Spleen (tissue), 7 donors: ENCODE measurements at regions not wholly inside any gene's neighbourhood (a gene's known extent, or its start where the extent isn't known, plus 50 kb on each side); places are given as distances from the start of the nearest gene placed in this dataset.

Experiments
- CTCF ChIP-seq, 11 experiments: fragments of 200-600 bp in 7 of 11; fragments of 450-650 bp in 4 of 11; sonication (generic) in 4 of 11; IDR thresholded peaks in 8 of 11; conservative IDR thresholded peaks in 3 of 11; 1 replicate in 7 of 11; 2 replicates in 4 of 11; pipeline versions ENCODE4 v1.4.0 to v1.8.0; 2016 to 2021; ENCODE audit warnings: antibody characterized with exemption in 11 of 11, inconsistent platforms in 4 of 11, mild to moderate bottlenecking in 1 of 11
- POLR2AphosphoS5 ChIP-seq, 3 donors: sonication (generic); formaldehyde crosslinking; IDR thresholded peaks; one replicate each; pipeline ENCODE4 v1.5.1; 2017; ENCODE audit warnings: antibody characterized with exemption in 3 of 3
- donor health status: DM: no; HTN: no; CAD: no; lungs with moderate emphysema.
- donor health status: DM: no; HTN: no; CAD: no.
- donor health status: DM: no; HTN: no; CAD: no.

- TF ChIP-seq CTCF (IDR thresholded peaks at IDR 0.05 in 8 of 11, conservative IDR thresholded peaks at IDR 0.05 in 3 of 11) (no peak), POLR2AphosphoS5 (IDR thresholded peaks at IDR 0.05) (no peak)
These were observed 135.2 kb upstream of the GSE1 start for GRCh38 chr16:85477801-85478363.
